ENCODE measurements at regions not wholly inside any gene's neighbourhood (a gene's known extent, or its start where the extent isn't known, plus 50 kb on each side); places are given as distances from the start of the nearest gene placed in this dataset.

DNA sequence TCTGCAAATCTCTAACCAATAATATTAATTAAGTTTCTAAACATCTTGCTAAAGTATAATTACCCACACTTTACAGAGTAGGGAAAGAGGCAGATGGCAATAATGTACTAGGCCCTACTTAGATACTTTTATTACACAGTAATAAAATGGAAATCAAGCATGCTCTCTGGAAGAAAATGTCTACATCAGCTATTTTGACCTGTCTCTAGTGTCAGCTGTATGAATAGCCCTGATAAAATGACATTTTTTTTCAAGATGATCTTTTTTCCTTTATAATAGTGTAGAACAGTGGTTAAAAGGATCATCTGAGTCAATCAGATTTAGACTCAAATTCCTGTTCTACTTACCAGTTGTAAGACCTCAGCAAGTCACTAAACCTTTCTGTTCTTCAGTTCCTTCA lies 397.3 kb downstream of the GRB14 start:
- TF ChIP-seq, protein P1, sequence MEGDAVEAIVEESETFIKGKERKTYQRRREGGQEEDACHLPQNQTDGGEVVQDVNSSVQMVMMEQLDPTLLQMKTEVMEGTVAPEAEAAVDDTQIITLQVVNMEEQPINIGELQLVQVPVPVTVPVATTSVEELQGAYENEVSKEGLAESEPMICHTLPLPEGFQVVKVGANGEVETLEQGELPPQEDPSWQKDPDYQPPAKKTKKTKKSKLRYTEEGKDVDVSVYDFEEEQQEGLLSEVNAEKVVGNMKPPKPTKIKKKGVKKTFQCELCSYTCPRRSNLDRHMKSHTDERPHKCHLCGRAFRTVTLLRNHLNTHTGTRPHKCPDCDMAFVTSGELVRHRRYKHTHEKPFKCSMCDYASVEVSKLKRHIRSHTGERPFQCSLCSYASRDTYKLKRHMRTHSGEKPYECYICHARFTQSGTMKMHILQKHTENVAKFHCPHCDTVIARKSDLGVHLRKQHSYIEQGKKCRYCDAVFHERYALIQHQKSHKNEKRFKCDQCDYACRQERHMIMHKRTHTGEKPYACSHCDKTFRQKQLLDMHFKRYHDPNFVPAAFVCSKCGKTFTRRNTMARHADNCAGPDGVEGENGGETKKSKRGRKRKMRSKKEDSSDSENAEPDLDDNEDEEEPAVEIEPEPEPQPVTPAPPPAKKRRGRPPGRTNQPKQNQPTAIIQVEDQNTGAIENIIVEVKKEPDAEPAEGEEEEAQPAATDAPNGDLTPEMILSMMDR (IDR thresholded peaks at IDR 0.05): no peak
- no peak for TF ChIP-seq POLR2A (IDR thresholded peaks at IDR 0.05)
- no peak for TF ChIP-seq EP300 (IDR thresholded peaks at IDR 0.05)
